MCF 10A (cell line): ENCODE measurements at regions not wholly inside any gene's neighbourhood (a gene's known extent, or its start where the extent isn't known, plus 50 kb on each side); places are given as distances from the start of the nearest gene placed in this dataset.
"Not testable (repeated sequence)": the region's sequence is repeated elsewhere in the genome, so short reads cannot be mapped to it uniquely, and the experiment has no call there.

Source experiments
- BruUV-seq: library from RNA; stranded (reverse); fragments of 400-500 nt; replicated peaks from 2 replicates; lab custom pipeline; 2021; lab: Mats Ljungman, UMichigan
- CTCF ChIA-PET: fragments of 300-600 bp; sonication (Branson Sonifier 250); formaldehyde crosslinking; extraction: SDS; loops from one replicate; lab custom pipeline; 2021; ENCODE audit warnings: antibody characterized with exemption, inconsistent platforms; lab: Yijun Ruan, JAX
- POLR2A ChIA-PET: fragments of 300-600, 350-650 bp; sonication (Branson Sonifier 250); formaldehyde crosslinking; extraction: SDS; loops from one replicate; lab custom pipeline; 2020; ENCODE audit warnings: antibody characterized with exemption, inconsistent platforms; lab: Yijun Ruan, JAX
- DNase-seq: peaks from one replicate; pipeline ENCODE4 v3.0.0-alpha.2; 2018; ENCODE audit not compliant: unreplicated experiment
- H3K27ac Mint-ChIP-seq: one replicate; pipeline ENCODE4 v1.8.0; 2022; ENCODE audit warnings: mild to moderate bottlenecking, low read depth, mixed read lengths; ENCODE audit not compliant: unreplicated experiment
- H3K27me3 Mint-ChIP-seq: one replicate; pipeline ENCODE4 v1.8.0; 2022; ENCODE audit warnings: mixed read lengths; ENCODE audit not compliant: insufficient read depth, unreplicated experiment
- H3K36me3 Mint-ChIP-seq: one replicate; pipeline ENCODE4 v1.8.0; 2022; ENCODE audit warnings: mild to moderate bottlenecking, moderate library complexity, mixed read lengths; ENCODE audit not compliant: insufficient read depth, unreplicated experiment
- H3K4me1 Mint-ChIP-seq: one replicate; pipeline ENCODE4 v1.8.0; 2022; ENCODE audit warnings: mixed read lengths; ENCODE audit not compliant: insufficient read depth, unreplicated experiment
- H3K4me3 Mint-ChIP-seq: one replicate; pipeline ENCODE4 v1.8.0; 2022; ENCODE audit warnings: mild to moderate bottlenecking, moderate library complexity, mixed read lengths; ENCODE audit not compliant: unreplicated experiment
- H3K9me3 Mint-ChIP-seq: one replicate; pipeline ENCODE4 v1.8.0; 2022; ENCODE audit warnings: mixed read lengths; ENCODE audit not compliant: unreplicated experiment
- intact Hi-C: fragments of 100-400 bp; cut with micrococcal nuclease; formaldehyde crosslinking; loops from 2 replicates; pipeline ENCODE4 v1.14.1; 2022

DNA sequence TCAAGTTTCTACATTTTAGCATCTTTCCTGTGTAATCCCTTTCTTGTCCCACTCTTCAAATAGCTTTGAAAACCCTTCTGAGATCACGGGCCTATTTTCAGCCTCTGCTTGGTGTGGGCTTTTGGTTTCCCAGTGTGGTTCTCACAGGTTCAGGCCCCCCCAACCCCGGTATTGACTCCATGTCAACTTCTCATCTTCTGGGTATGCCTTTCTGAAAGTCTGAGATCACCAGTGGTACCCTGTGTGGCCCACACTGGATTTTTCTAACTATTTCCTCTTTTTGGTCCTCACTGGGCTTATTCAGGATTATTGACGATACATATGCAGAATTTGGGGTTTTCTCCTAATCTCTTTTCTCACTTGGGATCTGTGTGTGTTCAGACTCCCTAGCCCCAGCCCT lies 146.9 kb upstream of the PLGLB2 start:
- H3K4me3 Mint-ChIP-seq, H3K9me3 Mint-ChIP-seq, DNase-seq, POLR2A ChIA-PET, H3K27ac Mint-ChIP-seq, intact Hi-C loops, H3K27me3 Mint-ChIP-seq, H3K36me3 Mint-ChIP-seq, BruUV-seq, H3K4me1 Mint-ChIP-seq, CTCF ChIA-PET: not testable (repeated sequence)

DNA sequence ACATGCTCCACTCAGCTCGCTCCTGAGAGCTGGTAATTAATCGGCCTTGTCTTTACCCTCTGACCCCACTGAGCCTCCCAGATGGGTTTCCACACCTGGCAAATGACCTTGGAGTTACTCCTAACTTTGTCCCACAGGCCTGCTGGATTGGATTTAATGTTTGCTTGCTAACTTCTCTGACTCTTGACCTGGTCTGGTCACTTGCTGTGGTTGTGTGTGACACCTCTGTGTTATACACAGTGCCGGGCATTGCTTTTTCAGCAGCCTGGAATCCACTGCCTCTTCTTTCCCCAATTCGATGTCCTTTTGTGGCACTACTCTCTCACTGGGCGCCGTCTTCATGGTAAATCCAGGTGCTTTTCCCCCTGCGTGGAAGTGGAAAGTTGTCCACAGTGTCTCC lies 145.8 kb upstream of the PLGLB2 start:
- H3K4me1 Mint-ChIP-seq, BruUV-seq, DNase-seq, intact Hi-C loops, H3K36me3 Mint-ChIP-seq, H3K27me3 Mint-ChIP-seq, H3K27ac Mint-ChIP-seq, CTCF ChIA-PET, POLR2A ChIA-PET, H3K9me3 Mint-ChIP-seq, H3K4me3 Mint-ChIP-seq: not testable (repeated sequence)

DNA sequence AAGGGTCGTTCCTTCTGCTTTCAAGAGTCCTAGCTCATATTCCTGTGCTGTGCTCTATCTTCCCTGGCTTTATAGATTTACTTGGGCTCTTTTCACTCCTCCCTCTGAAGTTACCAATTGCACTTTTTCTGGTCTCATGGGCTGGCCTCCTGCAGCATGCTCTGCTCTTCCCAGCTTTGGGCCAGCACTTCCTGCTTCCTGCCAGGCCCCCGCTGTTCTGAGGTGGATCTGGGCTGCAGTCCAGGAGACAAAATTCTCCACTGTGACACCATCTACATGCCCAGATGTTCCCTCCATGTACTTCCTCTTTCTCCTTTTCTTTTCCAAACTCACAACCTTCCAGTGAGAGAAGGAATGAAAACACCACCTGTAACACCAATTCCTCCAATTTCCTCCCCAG lies 145.2 kb upstream of the PLGLB2 start:
- H3K9me3 Mint-ChIP-seq, DNase-seq, H3K4me3 Mint-ChIP-seq, POLR2A ChIA-PET, CTCF ChIA-PET, intact Hi-C loops, H3K4me1 Mint-ChIP-seq, H3K27me3 Mint-ChIP-seq, BruUV-seq, H3K36me3 Mint-ChIP-seq, H3K27ac Mint-ChIP-seq: not testable (repeated sequence)

DNA sequence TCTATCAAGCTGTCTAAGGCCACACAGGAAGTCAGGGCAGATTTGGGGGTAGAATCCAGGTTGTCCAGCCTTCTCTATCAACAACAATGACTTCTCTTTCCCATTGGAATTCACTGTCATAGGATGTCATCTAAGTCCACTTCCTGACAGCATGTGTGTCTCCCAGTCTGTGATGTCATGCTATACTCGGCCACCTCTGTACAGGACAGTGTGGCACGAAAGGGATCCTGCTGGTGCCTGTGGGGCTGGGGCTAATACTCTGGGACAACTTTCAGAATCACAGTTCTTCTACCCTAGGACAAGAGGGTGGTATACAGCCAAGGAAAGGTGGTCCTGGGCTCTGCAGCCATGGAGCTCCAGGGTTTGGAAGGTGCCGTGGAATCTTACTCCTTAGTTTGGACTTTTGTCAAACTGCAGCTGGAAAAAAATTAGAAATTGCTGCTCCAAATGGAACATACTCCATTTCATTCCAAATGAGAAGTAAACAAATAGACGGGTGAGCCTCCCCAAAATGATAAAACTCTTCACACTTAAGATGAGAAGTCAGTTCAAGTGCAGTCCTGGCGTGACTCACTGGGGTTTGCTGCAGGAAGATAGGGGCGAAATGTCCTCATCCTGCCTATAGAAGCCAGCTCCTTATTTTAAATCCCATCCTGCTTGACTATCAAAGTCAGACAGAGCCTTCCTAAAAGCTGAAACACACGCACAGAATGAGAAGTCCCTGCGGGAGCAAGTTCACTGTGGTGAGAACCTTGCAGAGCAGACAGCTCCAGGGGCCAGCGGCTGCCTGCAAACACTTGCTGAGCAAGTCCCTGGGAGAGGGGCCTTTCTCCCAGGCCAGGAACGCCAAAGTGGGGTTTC lies 144.2 kb upstream of the PLGLB2 start:
- CTCF ChIA-PET, BruUV-seq, DNase-seq, H3K4me1 Mint-ChIP-seq, H3K27me3 Mint-ChIP-seq, POLR2A ChIA-PET, H3K36me3 Mint-ChIP-seq, H3K4me3 Mint-ChIP-seq, intact Hi-C loops, H3K9me3 Mint-ChIP-seq, H3K27ac Mint-ChIP-seq: not testable (repeated sequence)

DNA sequence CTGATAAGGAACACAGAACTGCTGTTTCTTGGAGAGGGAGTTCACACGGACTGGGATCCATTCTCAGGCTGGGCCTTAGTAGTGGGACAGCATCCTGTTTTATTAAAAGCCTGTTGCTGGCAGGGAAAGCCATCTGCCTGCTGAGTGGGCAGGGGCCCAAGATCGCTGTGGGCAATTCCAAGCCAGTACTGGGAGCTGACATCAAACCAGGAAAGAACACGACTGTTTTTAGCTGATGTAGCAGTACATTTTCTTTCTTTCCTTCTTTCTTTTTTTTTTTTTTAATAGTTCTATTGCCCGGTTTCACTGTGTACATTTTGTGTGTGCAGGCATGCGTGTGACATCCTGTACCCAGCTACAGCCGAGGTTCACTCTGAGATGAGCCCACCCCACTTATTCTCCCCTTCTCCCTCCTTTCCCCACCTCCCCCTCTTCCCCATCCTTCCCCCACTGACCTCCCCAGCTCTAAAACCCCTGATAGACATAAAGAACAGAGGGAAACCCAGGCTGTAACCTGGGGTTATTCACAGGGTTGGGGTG lies 143.5 kb upstream of the PLGLB2 start:
- H3K4me3 Mint-ChIP-seq, H3K4me1 Mint-ChIP-seq, H3K9me3 Mint-ChIP-seq, CTCF ChIA-PET, H3K27me3 Mint-ChIP-seq, intact Hi-C loops, H3K36me3 Mint-ChIP-seq, POLR2A ChIA-PET, DNase-seq, H3K27ac Mint-ChIP-seq, BruUV-seq: not testable (repeated sequence)

DNA sequence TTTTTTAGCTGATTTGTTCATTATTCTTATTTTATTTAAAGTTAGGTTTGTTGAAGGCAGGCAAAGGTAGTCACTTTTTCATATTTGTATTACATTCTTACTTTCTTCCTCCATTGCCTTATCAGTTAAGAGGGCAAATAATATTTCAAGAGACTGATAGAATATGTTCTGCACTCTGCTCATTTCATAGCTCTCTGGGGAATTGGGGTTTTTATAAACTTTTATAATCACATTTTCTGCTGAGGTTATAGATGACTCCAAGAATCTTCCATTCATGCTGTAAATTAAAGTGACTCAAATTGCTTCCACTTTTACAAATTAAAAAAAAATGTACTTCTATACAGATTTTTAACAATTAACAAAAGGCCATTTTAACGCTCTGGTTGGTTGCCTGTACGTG lies 142.9 kb upstream of the PLGLB2 start:
- DNase-seq, H3K36me3 Mint-ChIP-seq, H3K4me3 Mint-ChIP-seq, H3K9me3 Mint-ChIP-seq, POLR2A ChIA-PET, H3K27ac Mint-ChIP-seq, intact Hi-C loops, H3K4me1 Mint-ChIP-seq, CTCF ChIA-PET, BruUV-seq, H3K27me3 Mint-ChIP-seq: not testable (repeated sequence)

DNA sequence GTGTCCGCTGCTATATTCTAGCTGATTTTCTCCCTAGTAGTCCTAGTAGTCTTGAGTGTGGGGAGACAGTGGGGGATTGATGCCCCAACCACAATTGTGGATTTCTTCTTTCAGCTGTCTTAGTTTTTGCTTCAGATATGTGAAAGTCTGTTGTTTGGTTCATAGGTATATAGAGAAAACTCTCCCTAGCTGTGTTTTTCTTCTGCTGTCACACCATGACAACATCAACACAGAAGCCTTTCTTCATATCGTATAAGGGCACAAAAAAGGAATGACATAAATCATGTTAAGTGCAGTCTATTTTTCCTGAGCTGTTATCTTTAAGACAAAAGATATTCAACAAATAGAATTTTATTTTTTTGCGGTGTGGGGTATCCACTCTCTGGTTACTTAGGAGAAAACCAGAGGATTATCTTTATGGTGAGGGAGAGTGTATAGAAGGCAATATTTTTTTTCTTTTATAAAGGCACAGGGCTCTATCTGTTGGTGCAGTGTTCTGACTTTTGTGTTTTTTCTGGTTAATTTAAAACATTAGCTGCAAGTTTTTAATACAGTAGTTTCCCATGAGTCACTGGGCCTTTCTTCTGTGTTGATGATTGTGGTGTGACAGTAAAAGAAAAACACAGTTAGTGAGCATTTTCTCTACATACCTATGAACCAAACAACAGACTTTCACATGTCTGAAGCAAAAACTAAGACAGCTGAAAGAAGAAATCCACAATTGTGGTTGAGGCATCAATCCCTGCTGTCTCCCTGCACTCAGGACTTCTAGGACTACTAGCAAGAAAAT lies 139.3 kb upstream of the PLGLB2 start:
- CTCF ChIA-PET, POLR2A ChIA-PET, DNase-seq, H3K27ac Mint-ChIP-seq, H3K4me3 Mint-ChIP-seq, H3K27me3 Mint-ChIP-seq, BruUV-seq, intact Hi-C loops, H3K36me3 Mint-ChIP-seq, H3K4me1 Mint-ChIP-seq, H3K9me3 Mint-ChIP-seq: not testable (repeated sequence)

DNA sequence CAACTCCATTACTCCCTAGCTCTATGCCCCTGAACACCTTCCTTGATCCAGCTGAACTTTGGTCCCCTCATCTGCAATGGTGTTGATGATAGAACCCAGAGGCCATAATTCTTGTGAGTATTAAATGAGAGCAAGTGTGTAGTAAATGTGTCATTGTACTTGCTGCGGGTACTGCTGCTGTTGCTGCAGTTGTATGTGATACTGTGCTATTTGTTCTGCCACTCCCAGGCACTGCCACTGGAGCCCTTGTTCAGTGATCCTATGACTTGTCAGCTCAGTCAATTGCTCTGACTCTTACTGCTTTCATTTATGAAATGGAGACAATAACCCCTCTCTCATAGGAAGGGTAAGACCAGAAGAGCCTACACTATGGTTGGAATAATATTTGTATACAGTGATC lies 136.9 kb upstream of the PLGLB2 start:
- CTCF ChIA-PET, BruUV-seq, DNase-seq: not testable (repeated sequence)

DNA sequence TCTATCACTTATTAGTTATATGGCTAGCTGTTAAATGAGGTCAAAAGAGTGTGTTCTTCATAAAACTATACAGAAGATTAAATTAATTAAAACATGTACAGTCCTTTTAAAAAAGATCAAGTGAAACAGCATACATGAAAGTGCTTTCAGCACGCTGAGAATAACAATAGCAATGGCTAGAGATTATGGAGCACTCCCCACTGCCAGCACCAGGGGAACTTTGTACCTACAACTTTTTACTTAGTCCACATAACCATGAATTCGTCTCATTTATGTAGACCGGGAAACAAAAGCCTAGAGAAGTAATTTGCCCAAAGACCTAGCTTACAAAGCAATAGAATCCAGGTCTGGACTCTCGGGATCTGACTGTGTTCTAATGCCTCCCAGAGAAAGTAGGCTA lies 136.5 kb upstream of the PLGLB2 start:
- CTCF ChIA-PET, H3K27ac Mint-ChIP-seq, BruUV-seq, H3K9me3 Mint-ChIP-seq, H3K27me3 Mint-ChIP-seq, H3K4me3 Mint-ChIP-seq, intact Hi-C loops, POLR2A ChIA-PET, H3K4me1 Mint-ChIP-seq, DNase-seq, H3K36me3 Mint-ChIP-seq: not testable (repeated sequence)

More for the DNA sequence above, 136.9 kb upstream of the PLGLB2 start:
- H3K36me3 Mint-ChIP-seq, H3K9me3 Mint-ChIP-seq, H3K27ac Mint-ChIP-seq, intact Hi-C loops, H3K4me1 Mint-ChIP-seq, POLR2A ChIA-PET, H3K27me3 Mint-ChIP-seq, H3K4me3 Mint-ChIP-seq: not testable (repeated sequence)
